Vagina (tissue), 2 donors: ENCODE measurements at regions not wholly inside any gene's neighbourhood (a gene's known extent, or its start where the extent isn't known, plus 50 kb on each side); places are given as distances from the start of the nearest gene placed in this dataset.
"Not testable (repeated sequence)": the region's sequence is repeated elsewhere in the genome, so short reads cannot be mapped to it uniquely, and the experiment has no call there.

ENCODE experiments used
- DNase-seq, 2 donors: peaks; one replicate each; pipeline ENCODE4 v3.0.0-alpha.2; 2017; ENCODE audit errors: extremely low spot score in 2 of 2
- H3K27ac ChIP-seq: fragments of 200-600 bp; sonication (generic); one replicate; pipeline ENCODE4 v1.5.1; 2019
- H3K27me3 ChIP-seq: fragments of 200-600 bp; sonication (generic); one replicate; pipeline ENCODE4 v1.5.1; 2019
- H3K36me3 ChIP-seq, 2 donors: fragments of 200-600 bp; sonication (generic); one replicate each; pipeline ENCODE4 v1.5.1; 2017 to 2019
- H3K4me1 ChIP-seq: fragments of 200-600 bp; sonication (generic); one replicate; pipeline ENCODE4 v1.5.1; 2019
- H3K4me3 ChIP-seq, 2 donors: fragments of 200-600 bp; sonication (generic); 1 replicate in 1 of 2; 2 replicates in 1 of 2; pipeline ENCODE4 v1.5.1; 2016 to 2019
- H3K9me3 ChIP-seq: fragments of 200-600 bp; sonication (generic); one replicate; pipeline ENCODE4 v1.5.1; 2019
- CTCF ChIP-seq, 3 experiments: fragments of 450-650 bp in 2 of 3; fragments of 200-600 bp in 1 of 3; sonication (generic) in 1 of 3; IDR thresholded peaks; one replicate each; pipeline ENCODE4 v1.5.1; 2017 to 2019; ENCODE audit warnings: antibody characterized with exemption in 3 of 3, mild to moderate bottlenecking in 2 of 3, moderate library complexity in 2 of 3
- POLR2A ChIP-seq, 2 donors: fragments of 450-650 bp; IDR thresholded peaks; one replicate each; pipeline ENCODE4 v1.6.1; 2017; ENCODE audit warnings: antibody characterized with exemption in 2 of 2, mild to moderate bottlenecking in 2 of 2, moderate library complexity in 2 of 2
- POLR2AphosphoS5 ChIP-seq, 2 donors: sonication (generic); formaldehyde crosslinking; IDR thresholded peaks; one replicate each; pipeline ENCODE4 v1.9.0; 2017; ENCODE audit warnings: antibody characterized with exemption in 2 of 2, mild to moderate bottlenecking in 2 of 2, low read depth in 1 of 2; ENCODE audit not compliant: insufficient read depth in 1 of 2
- intact Hi-C: fragments of 100-400 bp; cut with DNase I; formaldehyde crosslinking; loops from one replicate; pipeline ENCODE4 v1.15.1; 2023

- Histone ChIP-seq H3K27ac (no peak overlapping the region), H3K27me3 (no peaks in the 10 kb centered on the region), H3K36me3 (no peaks in the 10 kb centered on the region), H3K4me3 (no peak overlapping the region), H3K4me1 (peaks cover 10% of the 10 kb centered on the region), H3K9me3 (peaks cover 4% of the 10 kb centered on the region)
- intact Hi-C loops, result no loop called here
- no peak for DNase-seq
- TF ChIP-seq CTCF (IDR thresholded peaks at IDR 0.05) (no peak), POLR2A (IDR thresholded peaks at IDR 0.05) (no peak), POLR2AphosphoS5 (IDR thresholded peaks at IDR 0.05; ENCODE audit: insufficient read depth in 1 of 2, low read depth in 1 of 2) (no peak)
Measured at GRCh38 chr14:94823556-94824341, 53.8 kb upstream of the GSC start.

GRCh38 chr14:94821705-94822104 is 51.8 kb upstream of the GSC start:
- H3K36me3 ChIP-seq, result no peaks in the 10 kb centered on the region
- no peak overlapping the region for H3K27ac ChIP-seq
- TF ChIP-seq POLR2A (IDR thresholded peaks at IDR 0.05) (no peak), POLR2AphosphoS5 (IDR thresholded peaks at IDR 0.05; ENCODE audit: insufficient read depth in 1 of 2, low read depth in 1 of 2) (no peak), CTCF (IDR thresholded peaks at IDR 0.05) (no peak)
- no peaks in the 10 kb centered on the region for H3K27me3 ChIP-seq
- H3K4me3 ChIP-seq, result no peak overlapping the region
- DNase-seq, result no peak
- H3K4me1 ChIP-seq, result no peaks in the 10 kb centered on the region
- intact Hi-C loops, result no loop called here
- peaks cover 4% of the 10 kb centered on the region for H3K9me3 ChIP-seq

- H3K9me3 ChIP-seq, H3K4me1 ChIP-seq, intact Hi-C loops, H3K27ac ChIP-seq, DNase-seq, H3K36me3 ChIP-seq, H3K27me3 ChIP-seq, H3K4me3 ChIP-seq: not testable (repeated sequence)
Measured at GRCh38 chr14:94820932-94821331, 51.0 kb upstream of the GSC start.
